Gastrocnemius medialis (tissue), 4 donors: ENCODE measurements at regions not wholly inside any gene's neighbourhood (a gene's known extent, or its start where the extent isn't known, plus 50 kb on each side); places are given as distances from the start of the nearest gene placed in this dataset.

Experiments used
- POLR2A ChIP-seq, 2 donors: fragments of 450-650 bp; IDR thresholded peaks; one replicate each; pipeline ENCODE4 v1.6.1; 2017; ENCODE audit warnings: antibody characterized with exemption in 2 of 2, mild to moderate bottlenecking in 2 of 2, moderate library complexity in 2 of 2
- TF ChIP-seq, protein P1 (sequence below), 5 experiments: fragments of 450-650 bp in 3 of 5; fragments of 200-600 bp in 2 of 5; sonication (generic) in 2 of 5; IDR thresholded peaks in 4 of 5; conservative IDR thresholded peaks in 1 of 5; 1 replicate in 4 of 5; 2 replicates in 1 of 5; pipeline ENCODE4 v1.5.1; 2016 to 2019; ENCODE audit warnings: antibody characterized with exemption in 5 of 5, mild to moderate bottlenecking in 3 of 5, moderate library complexity in 3 of 5

DNA sequence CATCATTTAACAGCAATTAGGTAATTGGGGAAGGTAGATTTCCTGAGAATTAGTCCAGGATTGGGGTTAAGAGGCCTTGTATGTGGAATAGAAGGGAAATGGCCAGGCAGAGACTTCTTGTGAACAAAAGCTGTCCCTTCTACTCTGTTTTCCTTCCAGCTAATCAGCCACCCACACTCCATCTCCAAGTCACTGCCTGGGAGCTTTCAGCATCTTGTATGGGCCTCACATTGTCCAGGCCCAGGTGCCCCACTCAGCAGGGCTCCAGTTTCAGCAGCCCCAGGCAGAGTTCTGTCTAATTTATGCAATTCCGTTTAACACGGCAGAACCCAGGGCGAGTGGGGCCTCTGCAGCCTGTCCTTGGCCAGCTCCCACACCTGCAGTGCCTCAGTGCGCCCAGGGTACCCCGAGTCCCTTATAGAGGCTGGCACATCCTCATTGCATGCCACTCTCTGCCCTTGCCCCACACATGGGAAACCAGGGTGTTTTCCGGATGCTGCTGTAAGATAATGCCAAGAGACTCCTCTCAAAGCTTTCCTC lies 113.0 kb downstream of the EDN3 start:
- TF ChIP-seq, protein P1, sequence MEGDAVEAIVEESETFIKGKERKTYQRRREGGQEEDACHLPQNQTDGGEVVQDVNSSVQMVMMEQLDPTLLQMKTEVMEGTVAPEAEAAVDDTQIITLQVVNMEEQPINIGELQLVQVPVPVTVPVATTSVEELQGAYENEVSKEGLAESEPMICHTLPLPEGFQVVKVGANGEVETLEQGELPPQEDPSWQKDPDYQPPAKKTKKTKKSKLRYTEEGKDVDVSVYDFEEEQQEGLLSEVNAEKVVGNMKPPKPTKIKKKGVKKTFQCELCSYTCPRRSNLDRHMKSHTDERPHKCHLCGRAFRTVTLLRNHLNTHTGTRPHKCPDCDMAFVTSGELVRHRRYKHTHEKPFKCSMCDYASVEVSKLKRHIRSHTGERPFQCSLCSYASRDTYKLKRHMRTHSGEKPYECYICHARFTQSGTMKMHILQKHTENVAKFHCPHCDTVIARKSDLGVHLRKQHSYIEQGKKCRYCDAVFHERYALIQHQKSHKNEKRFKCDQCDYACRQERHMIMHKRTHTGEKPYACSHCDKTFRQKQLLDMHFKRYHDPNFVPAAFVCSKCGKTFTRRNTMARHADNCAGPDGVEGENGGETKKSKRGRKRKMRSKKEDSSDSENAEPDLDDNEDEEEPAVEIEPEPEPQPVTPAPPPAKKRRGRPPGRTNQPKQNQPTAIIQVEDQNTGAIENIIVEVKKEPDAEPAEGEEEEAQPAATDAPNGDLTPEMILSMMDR (IDR thresholded peaks at IDR 0.05 in 4 of 5, conservative IDR thresholded peaks at IDR 0.05 in 1 of 5) = no peak
- no peak for TF ChIP-seq POLR2A (IDR thresholded peaks at IDR 0.05)
